Natural killer cell (primary cell): ENCODE measurements at regions not wholly inside any gene's neighbourhood (a gene's known extent, or its start where the extent isn't known, plus 50 kb on each side); places are given as distances from the start of the nearest gene placed in this dataset.

Experiments used
- ATAC-seq, 3 donors: fragments of 150-1000 bp in 2 of 3; fragments of 200-7000 bp in 1 of 3; cut with Tn5 transposase; 1 replicate in 1 of 3; 2 replicates in 2 of 3; pipeline ENCODE4 v1.10.0; 2021; ENCODE audit warnings: mild to moderate bottlenecking in 2 of 3, moderate library complexity in 2 of 3
- DNase-seq, 2 donors: peaks; one replicate each; pipeline versions ENCODE4 v3.0.0 to v3.0.0-alpha.2; 2013 to 2021; ENCODE audit warnings: mixed read lengths in 1 of 2
- H3K27ac ChIP-seq: one replicate; pipeline ENCODE4 v1.5.1; 2013; ENCODE audit warnings: mild to moderate bottlenecking, low read length
- H3K27me3 ChIP-seq: one replicate; pipeline ENCODE4 v1.6.1; 2013; ENCODE audit warnings: low read length; ENCODE audit not compliant: control insufficient read depth, insufficient read depth
- H3K36me3 ChIP-seq: one replicate; pipeline ENCODE4 v1.6.1; 2013; ENCODE audit warnings: low read length; ENCODE audit not compliant: control insufficient read depth, insufficient read depth
- H3K4me1 ChIP-seq: one replicate; pipeline ENCODE4 v1.6.1; 2013; ENCODE audit warnings: low read length; ENCODE audit not compliant: control insufficient read depth, insufficient read depth
- H3K4me3 ChIP-seq: one replicate; pipeline ENCODE4 v1.5.1; 2013; ENCODE audit warnings: low read length
- H3K9me3 ChIP-seq: one replicate; pipeline ENCODE4 v1.6.1; 2013; ENCODE audit warnings: low read length; ENCODE audit not compliant: control insufficient read depth, insufficient read depth
- H3K27ac Mint-ChIP-seq, 2 donors: one replicate each; pipeline ENCODE4 v1.8.0; 2022; ENCODE audit warnings: mild to moderate bottlenecking in 2 of 2, mixed read lengths in 2 of 2, moderate library complexity in 1 of 2
- H3K27me3 Mint-ChIP-seq, 2 donors: one replicate each; pipeline ENCODE4 v1.8.0; 2022; ENCODE audit warnings: low read depth in 2 of 2, mixed read lengths in 2 of 2
- H3K36me3 Mint-ChIP-seq: one replicate; pipeline ENCODE4 v1.8.0; 2022; ENCODE audit warnings: mixed read lengths
- H3K4me1 Mint-ChIP-seq, 2 donors: one replicate each; pipeline ENCODE4 v1.8.0; 2022; ENCODE audit warnings: mixed read lengths in 2 of 2
- H3K4me3 Mint-ChIP-seq: one replicate; pipeline ENCODE4 v1.8.0; 2022; ENCODE audit warnings: mild to moderate bottlenecking, moderate library complexity, mixed read lengths
- H3K9me3 Mint-ChIP-seq, 2 donors: one replicate each; pipeline ENCODE4 v1.8.0; 2022; ENCODE audit warnings: mixed read lengths in 2 of 2
- CTCF ChIP-seq: fragments of 200-600 bp; IDR thresholded peaks from one replicate; pipeline ENCODE4 v1.8.0; 2022; ENCODE audit warnings: antibody characterized with exemption
- WGBS: methylation state at CpG from one replicate; pipeline ENCODE4 v1.1.7; 2013; ENCODE audit warnings: missing lambda C conversion rate; ENCODE audit not compliant: insufficient coverage; 5-methylcytosine and 5-hydroxymethylcytosine counted together
- intact Hi-C: fragments of 100-400 bp; cut with micrococcal nuclease; formaldehyde crosslinking; loops from one replicate; pipeline ENCODE4 v1.14.2; 2022

- Histone ChIP-seq H3K4me3 (no peak overlapping the region), H3K36me3 (no peaks in the 10 kb centered on the region), H3K27ac (no peak overlapping the region), H3K4me1 (no peaks in the 10 kb centered on the region), H3K27me3 (no peaks in the 10 kb centered on the region), H3K9me3 (no peaks in the 10 kb centered on the region)
- H3K27me3 Mint-ChIP-seq: peaks cover 2 to 3% of the 10 kb centered on the region in 2 donors
- no peak overlapping the region for H3K4me3 Mint-ChIP-seq
- ATAC-seq (no peak), DNase-seq (no peak)
- H3K36me3 Mint-ChIP-seq: no peaks in the 10 kb centered on the region
- H3K27ac Mint-ChIP-seq: no peak overlapping the region
- intact Hi-C loops: no loop called here
- H3K9me3 Mint-ChIP-seq: no peaks in the 10 kb centered on the region
- TF ChIP-seq CTCF: no peak
- H3K4me1 Mint-ChIP-seq: peaks cover 8 to 12% of the 10 kb centered on the region in 2 donors
Measured at GRCh38 chr3:18080198-18080689, 337.8 kb upstream of the TBC1D5 start.

GRCh38 chr3:18079739-18080138, 337.3 kb upstream of the TBC1D5 start:
- Mint-ChIP-seq H3K27ac (no peak overlapping the region), H3K27me3 (no peaks in the 10 kb centered on the region), H3K36me3 (no peaks in the 10 kb centered on the region), H3K4me3 (no peak overlapping the region), H3K9me3 (no peaks in the 10 kb centered on the region), H3K4me1 (peaks cover 8 to 12% of the 10 kb centered on the region in 2 donors)
- no peaks in the 10 kb centered on the region for H3K9me3 ChIP-seq
- TF ChIP-seq CTCF: no peak
- no peaks in the 10 kb centered on the region for H3K27me3 ChIP-seq
- intact Hi-C loops: no loop called here
- DNase-seq (no peak), ATAC-seq (no peak)
- WGBS: 19% methylated on average over 1 of the region's 3 CpGs
- no peak overlapping the region for H3K4me3 ChIP-seq
- H3K27ac ChIP-seq: no peak overlapping the region
- no peaks in the 10 kb centered on the region for H3K4me1 ChIP-seq
- H3K36me3 ChIP-seq: no peaks in the 10 kb centered on the region

- Mint-ChIP-seq H3K9me3 (no peaks in the 10 kb centered on the region), H3K27ac (no peak overlapping the region), H3K36me3 (no peaks in the 10 kb centered on the region), H3K4me1 (peaks cover 8 to 12% of the 10 kb centered on the region in 2 donors), H3K27me3 (no peaks in the 10 kb centered on the region), H3K4me3 (no peak overlapping the region)
- no peak overlapping the region for H3K4me3 ChIP-seq
- intact Hi-C loops: no loop called here
- H3K27me3 ChIP-seq: no peaks in the 10 kb centered on the region
- WGBS: 100% methylated on average over 1 of the region's 3 CpGs
- ATAC-seq (no peak), DNase-seq (no peak)
- no peak for TF ChIP-seq CTCF
- no peaks in the 10 kb centered on the region for H3K4me1 ChIP-seq
- H3K27ac ChIP-seq: no peak overlapping the region
- no peaks in the 10 kb centered on the region for H3K36me3 ChIP-seq
- no peaks in the 10 kb centered on the region for H3K9me3 ChIP-seq
Measured at GRCh38 chr3:18079062-18079461, 336.6 kb upstream of the TBC1D5 start.

GRCh38 chr3:18077128-18077840, 334.9 kb upstream of the TBC1D5 start:
- Histone ChIP-seq H3K4me3 (no peak overlapping the region), H3K36me3 (no peaks in the 10 kb centered on the region), H3K9me3 (no peaks in the 10 kb centered on the region), H3K4me1 (no peaks in the 10 kb centered on the region), H3K27me3 (no peaks in the 10 kb centered on the region), H3K27ac (no peak overlapping the region)
- Mint-ChIP-seq H3K27me3 (no peaks in the 10 kb centered on the region), H3K27ac (no peak overlapping the region), H3K4me1 (peaks cover 8 to 12% of the 10 kb centered on the region in 2 donors), H3K36me3 (no peaks in the 10 kb centered on the region), H3K9me3 (no peaks in the 10 kb centered on the region), H3K4me3 (no peak overlapping the region)
- no peak for TF ChIP-seq CTCF
- WGBS: 32% methylated on average over 7 of the region's 7 CpGs
- ATAC-seq (no peak), DNase-seq (no peak)
- intact Hi-C loops: no loop called here
